Neural crest cell (in vitro differentiated cells): ENCODE measurements at regions not wholly inside any gene's neighbourhood (a gene's known extent, or its start where the extent isn't known, plus 50 kb on each side); places are given as distances from the start of the nearest gene placed in this dataset.
"Not testable (repeated sequence)": the region's sequence is repeated elsewhere in the genome, so short reads cannot be mapped to it uniquely, and the experiment has no call there.

Experiments used
- DNase-seq: peaks from one replicate; pipeline ENCODE4 v3.0.0; 2021; ENCODE audit warnings: low read depth, mixed read lengths, low spot score
- H3K27ac Mint-ChIP-seq: one replicate; pipeline ENCODE4 v1.8.0; 2021; ENCODE audit warnings: mild to moderate bottlenecking, mixed read lengths; ENCODE audit not compliant: unreplicated experiment
- H3K27me3 Mint-ChIP-seq: 2 replicates; pipeline ENCODE4 v1.8.0; 2021; ENCODE audit warnings: low read depth, mild to moderate bottlenecking, mixed read lengths
- H3K36me3 Mint-ChIP-seq: 2 replicates; pipeline ENCODE4 v1.8.0; 2021; ENCODE audit warnings: low read depth, mild to moderate bottlenecking, mixed read lengths
- H3K4me1 Mint-ChIP-seq: 2 replicates; pipeline ENCODE4 v1.8.0; 2021; ENCODE audit warnings: mixed read lengths
- H3K4me3 Mint-ChIP-seq: one replicate; pipeline ENCODE4 v1.8.0; 2021; ENCODE audit warnings: mild to moderate bottlenecking, mixed read lengths
- H3K9me3 Mint-ChIP-seq: 2 replicates; pipeline ENCODE4 v1.8.0; 2021; ENCODE audit warnings: mixed read lengths
- TF ChIP-seq, protein P1 (sequence below): fragments of 200-600 bp; sonication (generic); conservative IDR thresholded peaks from 2 replicates; pipeline ENCODE4 v1.5.0; 2021; ENCODE audit warnings: antibody characterized with exemption, mild to moderate bottlenecking

DNA sequence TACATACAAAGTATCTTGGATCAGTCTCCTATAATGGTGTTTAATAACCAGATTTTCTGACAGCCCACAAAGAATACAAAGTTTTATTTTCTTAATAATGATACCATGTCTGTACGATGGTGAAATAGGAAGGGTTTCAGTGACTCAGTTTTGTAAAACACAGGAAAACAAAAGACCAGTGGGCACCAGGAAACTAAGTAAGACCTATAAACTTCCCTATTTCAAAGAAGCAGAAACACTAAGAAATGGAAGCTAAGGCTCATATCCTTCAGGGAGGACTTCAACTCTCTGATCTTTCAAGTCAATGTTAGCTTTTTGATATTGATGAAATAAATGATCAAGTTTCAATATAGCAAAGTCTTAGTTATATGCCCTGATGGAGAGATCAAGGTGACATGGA lies 196.0 kb downstream of the DUSP6 start:
- TF ChIP-seq, protein P1, sequence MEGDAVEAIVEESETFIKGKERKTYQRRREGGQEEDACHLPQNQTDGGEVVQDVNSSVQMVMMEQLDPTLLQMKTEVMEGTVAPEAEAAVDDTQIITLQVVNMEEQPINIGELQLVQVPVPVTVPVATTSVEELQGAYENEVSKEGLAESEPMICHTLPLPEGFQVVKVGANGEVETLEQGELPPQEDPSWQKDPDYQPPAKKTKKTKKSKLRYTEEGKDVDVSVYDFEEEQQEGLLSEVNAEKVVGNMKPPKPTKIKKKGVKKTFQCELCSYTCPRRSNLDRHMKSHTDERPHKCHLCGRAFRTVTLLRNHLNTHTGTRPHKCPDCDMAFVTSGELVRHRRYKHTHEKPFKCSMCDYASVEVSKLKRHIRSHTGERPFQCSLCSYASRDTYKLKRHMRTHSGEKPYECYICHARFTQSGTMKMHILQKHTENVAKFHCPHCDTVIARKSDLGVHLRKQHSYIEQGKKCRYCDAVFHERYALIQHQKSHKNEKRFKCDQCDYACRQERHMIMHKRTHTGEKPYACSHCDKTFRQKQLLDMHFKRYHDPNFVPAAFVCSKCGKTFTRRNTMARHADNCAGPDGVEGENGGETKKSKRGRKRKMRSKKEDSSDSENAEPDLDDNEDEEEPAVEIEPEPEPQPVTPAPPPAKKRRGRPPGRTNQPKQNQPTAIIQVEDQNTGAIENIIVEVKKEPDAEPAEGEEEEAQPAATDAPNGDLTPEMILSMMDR: no peak

DNA sequence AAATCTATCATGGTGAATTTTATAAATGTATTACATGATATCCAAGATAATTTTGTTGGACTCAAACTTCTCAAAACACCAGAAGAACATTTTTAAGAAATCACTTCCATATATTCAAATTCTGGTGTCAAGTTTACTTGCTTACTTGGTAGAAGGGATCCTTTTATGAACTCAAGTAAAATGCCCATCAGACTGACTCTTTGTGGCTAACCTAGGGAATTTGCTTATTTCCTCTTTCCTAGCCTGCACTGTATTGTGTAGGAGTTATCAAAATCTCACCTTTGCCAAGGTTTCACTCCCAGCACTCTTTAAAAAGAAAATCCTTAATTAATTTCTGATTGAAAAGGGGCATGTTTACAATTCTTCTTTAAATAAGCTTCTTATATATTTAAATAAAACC lies 196.5 kb downstream of the DUSP6 start:
- peaks cover 11% of the 10 kb centered on the region for H3K4me1 Mint-ChIP-seq
- no peak for DNase-seq
- peaks cover 7% of the 10 kb centered on the region for H3K36me3 Mint-ChIP-seq
- H3K27ac Mint-ChIP-seq: no peak overlapping the region
- H3K27me3 Mint-ChIP-seq: no peaks in the 10 kb centered on the region
- H3K9me3 Mint-ChIP-seq: peaks cover 12% of the 10 kb centered on the region
- TF ChIP-seq, protein P1: no peak
- no peak overlapping the region for H3K4me3 Mint-ChIP-seq

More for the DNA sequence above, 196.0 kb downstream of the DUSP6 start:
- Mint-ChIP-seq H3K27ac (no peak overlapping the region), H3K4me3 (no peak overlapping the region), H3K9me3 (peaks cover 8% of the 10 kb centered on the region), H3K4me1 (peaks cover 11% of the 10 kb centered on the region), H3K36me3 (peaks cover 3% of the 10 kb centered on the region), H3K27me3 (no peaks in the 10 kb centered on the region)
- DNase-seq: no peak

DNA sequence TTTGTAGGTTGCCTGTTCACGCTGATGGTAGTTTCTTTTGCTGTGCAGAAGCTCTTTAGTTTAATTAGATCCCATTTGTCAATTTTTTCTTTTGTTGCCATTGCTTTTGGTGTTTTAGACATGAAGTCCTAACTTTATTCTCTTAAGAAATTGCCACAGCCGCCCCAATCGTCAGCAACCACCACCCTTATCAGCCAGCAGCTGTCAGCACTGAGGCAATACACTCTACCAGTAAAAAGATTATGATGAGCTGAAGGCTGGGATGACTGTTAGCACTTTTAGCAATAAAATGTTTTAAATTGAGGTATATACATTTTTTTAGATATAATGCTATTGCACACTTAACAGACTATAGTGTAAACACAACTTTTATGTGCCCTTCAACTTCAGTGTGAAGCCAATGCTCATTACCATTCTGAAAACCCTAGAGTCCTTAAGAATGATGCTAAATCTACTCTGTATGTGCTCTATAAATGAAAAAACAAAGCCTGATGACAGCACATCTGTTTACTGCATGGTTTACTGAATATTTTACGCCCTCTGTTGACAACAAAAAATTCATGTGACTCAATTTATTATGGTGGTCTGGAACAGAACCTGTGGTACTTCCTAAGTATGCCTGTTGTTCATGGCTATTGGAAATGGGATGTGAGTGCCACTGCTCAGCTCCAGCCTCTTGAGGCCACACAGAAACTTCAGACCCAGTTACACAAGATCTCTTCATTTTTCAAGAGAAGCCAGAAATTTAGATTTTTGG lies 197.4 kb downstream of the DUSP6 start:
- no peak overlapping the region for H3K27ac Mint-ChIP-seq
- peaks cover 11% of the 10 kb centered on the region for H3K4me1 Mint-ChIP-seq
- H3K4me3 Mint-ChIP-seq: no peak overlapping the region

DNA sequence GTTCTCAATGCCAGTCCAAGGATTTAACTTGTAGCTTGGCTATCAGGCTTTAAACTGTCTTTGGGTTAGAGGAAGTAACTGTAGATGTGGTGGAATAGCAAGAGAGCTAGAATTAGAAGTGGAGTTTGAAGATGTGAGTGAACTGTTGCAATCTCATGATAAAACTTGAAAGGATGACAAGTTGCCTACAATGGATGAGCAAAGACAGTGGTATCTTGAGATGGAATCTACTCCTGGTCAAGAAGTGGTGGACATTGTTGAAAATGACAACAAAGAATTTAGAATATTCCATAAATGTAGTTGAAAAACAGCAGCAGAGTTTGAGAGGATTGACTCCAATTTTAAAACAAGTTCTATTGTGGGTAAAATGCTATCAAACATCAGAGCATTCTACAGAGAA lies 199.0 kb downstream of the DUSP6 start:
- Mint-ChIP-seq H3K4me1 (peaks cover 11% of the 10 kb centered on the region), H3K9me3 (peaks cover 16% of the 10 kb centered on the region), H3K27me3 (no peaks in the 10 kb centered on the region), H3K4me3 (no peak overlapping the region), H3K27ac (no peak overlapping the region), H3K36me3 (peaks cover 9% of the 10 kb centered on the region)
- no peak for DNase-seq
- TF ChIP-seq, protein P1: no peak

More for the DNA sequence above, 197.4 kb downstream of the DUSP6 start:
- no peak for DNase-seq
- Mint-ChIP-seq H3K36me3 (peaks cover 9% of the 10 kb centered on the region), H3K9me3 (peaks cover 12% of the 10 kb centered on the region), H3K27me3 (no peaks in the 10 kb centered on the region)
- TF ChIP-seq, protein P1: no peak

DNA sequence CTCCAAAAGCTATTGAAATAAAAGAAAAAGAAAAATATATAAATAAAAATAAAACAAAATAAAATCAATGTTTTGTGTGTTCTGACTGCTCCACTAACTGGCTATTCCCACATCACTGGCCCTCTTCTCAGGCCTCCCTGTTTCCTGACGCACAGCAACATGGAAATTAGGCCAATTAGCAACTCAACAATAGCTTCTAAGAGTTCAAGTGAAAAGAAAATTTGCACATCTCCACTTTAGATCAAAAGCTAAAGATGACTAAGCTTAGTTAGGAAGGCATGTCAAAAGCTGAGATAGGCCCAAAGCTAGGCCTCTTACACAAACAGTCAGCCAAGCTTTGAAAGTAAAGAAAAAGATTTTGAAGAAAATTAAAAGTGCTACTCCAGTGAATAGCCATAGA lies 200.8 kb downstream of the DUSP6 start:
- TF ChIP-seq, protein P1: no peak
- peaks cover 9% of the 10 kb centered on the region for H3K36me3 Mint-ChIP-seq
- H3K4me1 Mint-ChIP-seq: peaks cover 6% of the 10 kb centered on the region
- no peak for DNase-seq
- no peak overlapping the region for H3K4me3 Mint-ChIP-seq
- no peaks in the 10 kb centered on the region for H3K27me3 Mint-ChIP-seq
- no peak overlapping the region for H3K27ac Mint-ChIP-seq
- peaks cover 20% of the 10 kb centered on the region for H3K9me3 Mint-ChIP-seq

DNA sequence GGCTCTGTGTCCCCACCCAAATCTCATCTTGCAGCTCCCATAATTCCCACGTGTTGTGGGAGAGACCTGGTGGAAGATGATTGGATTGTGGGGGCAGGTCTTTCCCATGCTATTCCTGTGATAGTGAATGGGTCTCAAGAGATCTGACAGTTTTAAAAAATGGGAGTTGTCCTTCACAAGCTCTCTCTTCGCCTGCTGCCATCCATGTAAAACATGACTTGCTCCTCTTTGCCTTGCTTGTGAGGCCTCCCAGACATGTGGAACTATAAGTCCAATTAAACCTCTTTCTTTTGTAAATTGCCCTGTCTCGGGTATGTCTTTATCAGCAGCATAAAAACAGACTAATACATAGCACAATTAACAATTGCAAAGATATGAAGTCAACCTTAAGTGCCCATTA lies 201.5 kb downstream of the DUSP6 start:
- H3K9me3 Mint-ChIP-seq: peaks cover 20% of the 10 kb centered on the region
- not testable (repeated sequence) for H3K27ac Mint-ChIP-seq

More for the DNA sequence above, 201.5 kb downstream of the DUSP6 start:
- H3K36me3 Mint-ChIP-seq, H3K4me3 Mint-ChIP-seq, DNase-seq, H3K4me1 Mint-ChIP-seq, H3K27me3 Mint-ChIP-seq: not testable (repeated sequence)
